SK-MEL-5 (cell line): ENCODE measurements at regions not wholly inside any gene's neighbourhood (a gene's known extent, or its start where the extent isn't known, plus 50 kb on each side); places are given as distances from the start of the nearest gene placed in this dataset.
"Not testable (repeated sequence)": the region's sequence is repeated elsewhere in the genome, so short reads cannot be mapped to it uniquely, and the experiment has no call there.

Source experiments
- DNase-seq: peaks from one replicate; pipeline ENCODE4 v3.0.0-alpha.2; 2016; ENCODE audit warnings: low read depth, low spot score
- in situ Hi-C: cut with HindIII; loops from 2 replicates; pipeline ENCODE4 v1.10.0; 2016; ENCODE audit warnings: low sequenced_read_pairs, high pct_unique_total_duplicates, low pct_unique_long_range_greater_than_20kb

DNA sequence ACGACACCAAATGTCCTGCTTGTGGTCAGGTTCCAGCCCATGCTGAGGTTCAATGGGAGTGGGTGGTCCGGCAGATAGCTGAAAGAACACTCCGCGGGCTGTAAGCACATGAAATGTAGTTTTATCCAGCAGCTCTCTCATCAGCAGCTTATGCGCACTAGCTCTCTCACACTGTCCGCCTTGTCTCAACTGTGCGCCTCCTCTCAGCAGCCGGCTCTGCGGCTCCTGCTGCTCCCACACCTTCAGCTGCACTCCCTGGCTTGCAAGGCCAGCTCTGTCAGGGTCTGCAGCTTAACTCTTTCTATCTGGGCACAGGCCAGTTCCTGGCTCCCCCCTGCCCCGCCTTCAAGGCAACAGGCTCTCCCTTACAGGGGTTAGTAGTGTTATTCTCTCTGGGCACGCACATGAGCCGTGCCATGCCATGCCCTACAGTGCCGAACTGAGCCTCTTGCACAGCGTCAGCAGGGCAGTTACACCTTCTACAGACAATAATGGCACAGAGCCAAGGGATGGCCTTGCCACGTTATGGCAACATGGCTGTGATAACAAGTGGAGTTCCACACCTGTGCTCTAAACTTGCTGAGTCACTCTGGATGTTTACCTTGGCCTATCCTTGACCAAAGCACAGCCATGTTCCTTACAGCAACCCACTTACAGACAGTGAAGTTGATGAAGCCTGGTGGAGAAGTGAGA is 84.0 kb upstream of the LRFN2 start:
- no peak for DNase-seq
- in situ Hi-C loops = no loop called here

DNA sequence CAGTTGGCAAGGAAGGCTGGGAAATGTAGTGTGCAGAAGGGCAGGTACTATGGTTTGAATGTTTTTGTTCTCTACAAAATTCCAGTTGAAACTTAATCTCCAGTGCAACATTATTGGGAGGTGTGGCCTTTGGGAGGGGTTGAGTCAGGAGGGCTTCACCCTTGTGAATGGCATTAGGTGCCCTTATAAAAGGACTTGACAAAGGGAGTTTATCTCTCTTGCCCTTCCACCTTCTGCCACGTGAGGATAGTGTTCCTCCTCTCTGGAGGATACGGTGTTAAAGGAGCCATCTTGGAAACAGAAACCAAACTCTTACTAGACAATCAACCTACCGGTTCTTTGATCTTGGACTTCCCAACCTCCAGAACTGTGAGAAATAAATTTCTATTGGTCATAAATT is 82.2 kb upstream of the LRFN2 start:
- DNase-seq = peak; percentile 4

DNA sequence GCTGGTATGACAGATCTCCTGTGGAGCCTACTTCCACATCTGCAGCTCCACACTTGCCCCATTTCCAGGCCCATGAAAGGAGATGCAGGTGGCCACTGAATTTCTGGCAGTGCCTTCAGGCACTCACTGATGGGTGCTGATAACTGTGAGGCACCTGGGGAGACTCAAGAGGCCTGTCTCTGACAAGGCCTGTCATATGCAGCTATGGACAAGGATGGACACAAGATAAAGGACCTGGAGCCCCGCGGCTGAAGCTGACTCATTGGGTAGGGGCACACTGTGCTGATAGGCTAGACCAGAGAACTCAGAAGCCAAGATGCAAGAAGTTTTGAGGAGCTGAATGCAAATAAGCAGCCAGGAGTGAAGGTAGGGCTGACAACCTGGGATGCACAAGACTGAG is 81.0 kb upstream of the LRFN2 start:
- DNase-seq = no peak
- in situ Hi-C loops = no loop called here

More for the DNA sequence above, 82.2 kb upstream of the LRFN2 start:
- in situ Hi-C loops = no loop called here

DNA sequence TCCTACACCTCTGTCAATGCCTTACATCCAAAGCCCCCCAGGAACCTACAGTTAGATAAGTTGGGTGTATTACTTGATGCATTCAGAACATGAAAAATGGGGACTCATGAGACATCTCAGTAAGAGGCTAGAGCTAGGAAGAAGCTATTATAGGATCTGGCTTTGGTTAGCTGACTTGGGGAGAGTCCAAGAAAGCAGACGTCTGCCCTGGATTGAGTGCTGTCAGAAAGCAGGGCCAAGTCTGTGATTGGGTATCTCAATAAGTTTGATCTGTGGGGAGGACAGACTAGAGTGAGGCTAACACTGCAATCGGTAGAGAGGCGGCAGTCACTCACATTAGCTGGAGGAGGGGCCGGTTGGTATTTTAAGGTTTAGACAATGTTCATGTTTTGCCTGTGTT is 79.4 kb upstream of the LRFN2 start:
- in situ Hi-C loops = no loop called here
- DNase-seq = no peak

GRCh38 chr6:40661726-40662125 is 74.6 kb upstream of the LRFN2 start:
- in situ Hi-C loops = no loop called here
- DNase-seq = no peak

- DNase-seq, in situ Hi-C loops: not testable (repeated sequence)
Observed at GRCh38 chr6:40656772-40657171, 69.6 kb upstream of the LRFN2 start.

- in situ Hi-C loops = no loop called here
- no peak for DNase-seq
Observed at GRCh38 chr6:40654828-40655227, 67.7 kb upstream of the LRFN2 start.

DNA sequence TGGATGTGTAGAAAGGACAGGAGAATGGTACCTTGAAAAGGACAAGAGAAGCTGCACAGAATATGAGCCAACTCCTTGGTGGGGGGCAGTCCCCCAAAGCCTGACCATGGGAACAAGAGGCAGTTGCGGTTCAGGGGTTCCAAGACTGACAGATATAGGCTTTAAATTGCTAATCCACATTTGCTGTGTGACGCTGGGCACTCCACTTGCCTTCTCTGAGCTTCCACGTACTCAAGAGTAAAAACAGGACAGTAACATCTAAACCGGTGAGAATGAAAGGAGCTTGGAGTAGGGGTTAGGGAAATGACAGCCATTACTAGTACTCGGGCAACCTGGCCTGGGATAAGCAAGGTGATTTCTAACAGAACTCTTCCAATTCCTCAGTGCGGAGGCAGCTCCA is 57.9 kb upstream of the LRFN2 start:
- in situ Hi-C loops = no loop called here
- DNase-seq = no peak

DNA sequence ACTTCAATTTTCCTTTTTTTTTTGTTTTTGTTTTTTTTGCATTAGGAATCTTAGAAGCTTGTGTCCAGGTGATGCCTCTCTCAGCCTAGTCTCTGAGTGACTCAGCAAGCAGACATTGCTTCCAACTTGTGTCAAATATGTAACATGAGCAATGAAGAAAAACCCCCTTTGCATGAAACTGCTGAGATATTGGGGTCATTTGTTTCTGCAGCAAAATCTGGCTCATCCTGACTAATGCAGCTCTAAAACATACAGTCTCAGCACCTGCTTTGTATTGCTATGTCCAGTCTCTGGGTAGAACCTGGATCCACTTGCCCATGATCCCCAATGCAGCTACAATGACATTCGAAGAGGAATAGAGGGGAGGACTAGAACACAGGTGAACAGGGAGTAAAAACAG is 55.7 kb upstream of the LRFN2 start:
- no peak for DNase-seq
- in situ Hi-C loops = no loop called here

GRCh38 chr6:40642190-40642589 is 55.0 kb upstream of the LRFN2 start:
- in situ Hi-C loops = no loop called here
- DNase-seq = no peak

DNA sequence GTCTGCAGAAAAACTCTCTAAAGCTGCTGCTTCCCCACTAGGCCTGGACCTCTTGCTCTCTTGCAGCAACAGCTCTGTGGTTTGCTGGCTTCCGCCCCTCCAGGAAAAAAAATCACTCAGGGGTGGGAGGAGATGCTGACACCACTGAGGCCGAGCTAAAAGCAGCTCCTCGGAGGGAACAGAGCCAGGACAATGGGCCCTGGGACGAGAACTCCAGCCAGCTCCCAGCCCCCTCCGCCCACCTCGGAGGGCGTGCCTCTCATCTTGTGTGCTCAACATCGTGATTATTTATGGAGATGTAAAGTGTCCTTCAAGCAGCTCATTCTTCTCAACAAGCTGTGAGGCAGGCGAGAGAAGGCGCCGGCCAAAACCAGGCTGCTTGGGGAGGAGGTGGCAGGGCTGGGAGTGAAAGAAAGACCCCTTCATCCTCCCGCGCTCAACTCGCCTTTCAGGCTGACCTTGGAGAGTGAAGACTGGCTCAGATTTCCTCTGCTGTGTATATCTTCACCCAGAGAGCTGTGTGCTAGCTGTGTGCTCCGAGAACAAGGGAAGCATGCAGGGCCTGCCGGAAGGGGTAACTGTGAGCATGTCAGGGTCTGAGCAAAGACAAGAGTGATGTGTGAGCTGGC is 53.5 kb upstream of the LRFN2 start:
- in situ Hi-C loops = no loop called here
- DNase-seq = no peak
